ENCODE measurements at regions not wholly inside any gene's neighbourhood (a gene's known extent, or its start where the extent isn't known, plus 50 kb on each side); places are given as distances from the start of the nearest gene placed in this dataset.

DNA sequence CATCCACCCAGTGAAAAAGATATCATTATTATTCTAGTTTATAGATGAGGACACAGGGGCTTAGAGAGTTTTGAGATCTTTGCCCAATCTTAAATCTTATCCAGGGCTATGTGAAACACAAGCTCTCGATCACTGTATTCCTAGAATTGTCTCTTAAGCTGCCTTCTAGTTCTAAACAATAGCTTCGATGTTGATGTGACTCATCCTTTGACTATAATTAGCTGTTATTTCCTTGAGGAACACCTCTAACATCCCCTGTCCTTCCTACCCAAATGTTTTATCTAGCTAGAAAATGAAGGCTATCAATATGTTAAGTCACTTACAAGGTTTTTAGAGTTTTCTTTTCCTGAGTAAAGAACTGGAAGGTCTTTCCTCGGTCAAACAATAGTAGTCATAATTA lies 83.1 kb upstream of the STAC start:
- no peak for DNase-seq

DNA sequence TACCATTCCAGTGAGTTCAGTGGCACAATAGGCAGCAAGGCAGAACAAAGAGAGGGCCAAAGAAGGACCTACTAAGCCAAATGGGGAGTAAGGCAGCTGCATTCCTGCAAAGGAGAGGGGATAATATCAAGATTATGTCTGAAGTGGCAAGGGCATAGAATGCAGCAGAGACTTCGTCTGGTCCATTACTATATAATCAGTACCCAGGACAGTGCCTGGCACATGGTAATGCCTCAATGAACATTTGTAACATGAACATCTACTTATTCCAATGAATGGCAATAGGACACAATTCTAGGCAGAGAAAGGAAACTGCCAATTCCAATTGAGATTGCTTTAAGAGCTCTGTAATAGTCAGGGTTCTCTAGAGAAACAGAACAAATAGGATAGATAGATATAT lies 82.1 kb upstream of the STAC start:
- DNase-seq: no peak

DNA sequence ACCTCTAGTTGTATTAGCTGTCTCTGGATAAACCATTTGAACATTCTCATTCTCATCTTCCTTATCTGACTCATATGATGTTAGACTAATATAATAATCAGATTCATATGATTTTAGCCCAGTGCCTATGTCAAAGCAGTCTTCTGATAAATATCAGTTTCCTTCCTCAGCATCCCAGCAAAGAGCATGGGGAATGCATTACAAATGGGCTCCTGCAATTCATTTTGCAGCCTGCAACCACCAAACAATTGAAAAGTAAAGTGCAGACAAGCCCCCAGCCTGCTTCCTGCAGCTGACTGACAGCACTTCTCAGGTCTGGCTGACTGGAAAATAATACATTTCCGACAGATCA lies 78.2 kb upstream of the STAC start:
- DNase-seq: no peak

DNA sequence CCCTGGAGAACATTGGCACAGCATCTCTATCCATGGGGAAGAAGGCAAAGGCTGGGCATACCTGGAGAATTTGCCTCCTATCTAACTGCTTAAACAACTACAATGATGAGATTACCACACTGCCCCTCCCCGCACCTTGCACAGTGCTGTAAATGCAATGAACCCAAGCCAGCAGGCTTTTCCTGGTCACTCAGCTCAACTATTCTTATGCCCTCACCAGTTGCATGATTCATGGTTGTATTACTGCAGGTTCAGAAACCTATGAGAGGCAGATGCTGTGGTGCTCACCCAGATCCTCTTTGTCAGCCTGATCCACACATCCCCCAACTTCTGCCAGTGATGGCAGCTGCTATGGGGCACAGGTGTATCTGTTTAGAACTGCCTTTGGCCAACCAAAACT lies 77.7 kb upstream of the STAC start:
- no peak for DNase-seq

DNA sequence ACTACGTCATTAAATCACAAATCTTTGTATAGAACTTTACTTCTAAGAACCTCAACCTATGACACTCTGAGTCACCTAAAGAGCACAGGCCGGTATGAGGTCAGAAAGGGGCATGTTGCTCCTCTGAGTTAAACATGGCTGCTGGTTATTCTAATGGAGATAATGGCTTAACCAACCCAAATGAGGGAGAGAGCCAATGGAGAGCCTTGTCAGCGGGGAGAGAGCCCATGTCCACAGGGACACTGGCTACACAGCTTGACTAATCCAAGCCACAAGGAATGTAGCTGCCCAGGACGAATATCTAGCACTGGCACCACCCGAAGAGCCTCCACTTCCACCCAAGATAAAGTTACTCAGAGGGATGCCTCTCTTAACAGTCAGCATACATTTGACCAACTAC lies 77.0 kb upstream of the STAC start:
- DNase-seq: no peak

DNA sequence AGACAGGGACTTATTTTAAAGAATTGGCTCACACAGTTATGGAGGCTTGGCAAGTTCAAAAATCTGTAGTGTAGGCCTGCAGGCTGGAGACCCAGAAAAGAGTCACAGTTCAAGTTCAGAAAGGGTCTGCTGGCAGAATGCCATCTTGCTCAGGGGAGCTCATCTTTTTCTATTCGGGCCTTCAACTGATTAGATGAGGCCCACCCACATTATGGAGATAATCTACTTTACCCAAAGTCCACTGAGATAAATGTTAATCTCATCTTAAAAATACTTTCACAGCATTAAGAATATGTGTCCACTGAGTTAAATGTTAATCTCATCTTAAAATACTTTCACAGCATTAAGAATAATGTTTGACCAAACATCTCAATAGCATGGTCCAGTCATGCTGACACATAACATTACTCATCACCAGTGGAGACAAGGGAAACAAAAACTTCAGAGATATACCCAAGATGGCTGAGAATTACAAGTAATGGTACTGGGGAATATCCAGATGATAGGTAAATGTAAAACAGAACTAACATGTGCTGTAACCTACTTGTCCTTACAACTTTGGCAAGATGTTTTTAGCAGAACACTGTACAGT lies 74.3 kb upstream of the STAC start:
- DNase-seq: no peak

DNA sequence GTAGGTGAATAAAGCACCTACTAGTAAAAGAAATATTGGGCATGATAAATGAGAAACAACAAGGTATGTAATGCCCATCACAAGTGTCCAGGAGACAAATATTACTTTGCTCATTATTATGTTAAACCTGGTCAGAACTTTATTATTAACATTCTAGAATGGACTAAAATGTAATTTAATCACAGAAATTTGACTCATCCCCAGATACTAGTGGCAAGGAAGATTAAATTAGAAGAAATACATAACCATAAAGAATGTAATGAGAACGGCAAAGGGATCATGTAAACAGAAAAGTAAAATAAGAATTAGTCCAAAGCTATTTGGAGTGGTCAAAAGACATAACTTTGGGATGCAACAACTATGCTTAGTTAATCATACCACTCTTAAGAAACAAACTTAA lies 71.2 kb upstream of the STAC start:
- DNase-seq: no peak

DNA sequence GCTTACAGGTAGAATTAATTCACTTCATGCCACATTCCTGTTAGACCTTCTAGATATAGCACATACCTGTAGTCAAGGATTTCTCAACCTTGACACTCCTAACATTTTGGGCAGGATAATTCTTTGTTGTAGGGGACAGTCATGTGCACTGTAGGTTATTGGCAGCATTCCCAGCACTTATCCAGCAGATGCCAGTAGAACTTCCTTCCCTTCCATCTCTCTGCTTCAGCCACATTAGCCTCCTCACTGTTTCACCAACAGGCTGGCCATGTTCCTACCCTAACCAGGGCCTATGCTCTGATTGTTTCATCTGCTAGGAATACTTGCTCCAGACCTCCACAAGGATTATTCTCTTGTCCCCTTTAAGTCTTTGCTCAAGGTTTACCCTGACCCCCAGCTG lies 68.0 kb upstream of the STAC start:
- no peak for DNase-seq

DNA sequence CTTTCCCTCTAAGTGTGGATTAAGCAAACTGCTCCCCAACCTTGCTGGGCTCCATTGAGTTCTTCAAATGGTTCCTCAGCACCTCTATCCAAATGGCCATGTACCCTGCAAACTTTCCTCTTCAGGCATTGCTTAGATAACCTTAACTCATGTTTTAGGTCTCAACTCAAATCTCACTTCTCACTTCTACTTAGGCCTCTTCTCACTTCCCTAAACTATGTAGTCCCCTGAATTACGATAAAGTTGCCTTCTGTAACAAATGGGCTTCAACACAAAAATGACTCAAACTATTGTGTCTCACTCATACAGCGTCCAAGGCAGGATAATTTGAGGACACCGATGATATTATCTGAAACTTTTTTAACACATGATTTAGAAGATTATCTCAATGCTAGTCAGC lies 62.4 kb upstream of the STAC start:
- DNase-seq: no peak

DNA sequence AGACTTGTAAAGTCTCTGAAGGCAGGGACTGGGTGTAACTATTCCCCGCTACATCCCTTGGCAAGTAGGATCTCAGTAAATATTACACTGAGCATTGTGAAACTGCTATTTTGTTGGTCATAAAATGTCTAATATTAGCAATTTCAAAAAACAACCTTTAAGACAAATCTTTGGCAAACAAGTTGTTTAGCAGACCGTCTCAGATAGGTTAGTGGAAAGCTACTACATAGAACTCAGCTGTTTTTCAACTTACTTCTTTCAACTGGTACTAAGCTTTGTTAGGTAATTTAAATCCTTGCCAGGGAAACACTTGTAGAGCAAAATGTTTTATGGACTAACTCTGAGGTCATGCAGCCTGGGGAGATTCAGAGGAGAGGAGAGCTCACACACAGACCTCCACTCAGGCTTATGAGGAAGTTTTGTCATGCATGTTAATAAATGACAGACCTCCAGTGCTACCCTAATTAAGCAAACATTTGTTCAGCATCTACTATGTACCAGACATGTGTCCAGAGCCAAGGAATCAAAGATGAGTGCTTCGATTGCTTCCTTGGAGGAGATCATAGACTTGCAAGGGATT lies 61.6 kb upstream of the STAC start:
- peak; percentile 57 for DNase-seq

DNA sequence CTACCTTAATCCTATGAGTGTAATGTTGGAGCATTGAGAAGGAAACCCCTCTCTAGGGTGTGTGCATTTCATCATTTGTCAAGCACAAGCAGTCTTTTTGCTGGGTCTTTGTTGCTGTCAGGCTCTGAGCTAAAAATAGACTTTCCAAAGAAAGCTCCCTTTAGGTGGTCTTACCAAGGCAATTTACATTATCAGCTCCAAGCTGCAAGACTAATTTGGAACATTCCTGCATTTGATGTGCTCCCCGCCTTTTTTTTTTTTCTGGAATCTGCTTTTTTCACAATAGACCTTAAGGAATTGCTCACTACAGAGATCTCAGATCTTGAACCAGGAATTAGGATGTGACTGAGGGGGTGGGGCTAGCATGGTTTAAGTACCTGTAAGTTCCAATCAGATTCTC lies 60.6 kb upstream of the STAC start:
- no peak for DNase-seq
